ENCODE measurements at regions not wholly inside any gene's neighbourhood (a gene's known extent, or its start where the extent isn't known, plus 50 kb on each side); places are given as distances from the start of the nearest gene placed in this dataset.
"Not testable (repeated sequence)": the region's sequence is repeated elsewhere in the genome, so short reads cannot be mapped to it uniquely, and the experiment has no call there.

GRCh38 chrX:554271-554670 is 76.3 kb upstream of the SHOX start:
- Histone ChIP-seq H3K9me3 (ENCODE audit: insufficient read depth, low read length) (no peaks in the 10 kb centered on the region), H3K27me3 (ENCODE audit: insufficient read depth, insufficient read length) (peaks cover 5% of the 10 kb centered on the region), H3K9ac (ENCODE audit: insufficient read length, low read depth) (no peak overlapping the region), H3K4me1 (ENCODE audit: insufficient read depth, insufficient read length) (no peaks in the 10 kb centered on the region), H3K4me3 (ENCODE audit: insufficient read length, low read depth) (no peak overlapping the region), H3K36me3 (ENCODE audit: insufficient read depth, insufficient read length, low read length) (no peaks in the 10 kb centered on the region)
- DNase-seq (ENCODE audit: low read depth, low spot score) = no peak
- no peak for TF ChIP-seq YY1 (IDR thresholded peaks at IDR 0.05; ENCODE audit: insufficient read depth, insufficient read length)
- no peak for TF ChIP-seq SUZ12 (IDR thresholded peaks at IDR 0.05; ENCODE audit: extremely low read depth, insufficient read depth, insufficient read length)
- TF ChIP-seq ZNF274 (IDR thresholded peaks at IDR 0.05; ENCODE audit: low read depth, low read length) = no peak

- no peaks in the 10 kb centered on the region for H3K4me1 ChIP-seq (ENCODE audit: insufficient read depth, insufficient read length)
- no peak for DNase-seq (ENCODE audit: low read depth, low spot score)
- no peak overlapping the region for H3K9ac ChIP-seq (ENCODE audit: insufficient read length, low read depth)
- no peak overlapping the region for H3K4me3 ChIP-seq (ENCODE audit: insufficient read length, low read depth)
- no peaks in the 10 kb centered on the region for H3K9me3 ChIP-seq (ENCODE audit: insufficient read depth, low read length)
- TF ChIP-seq ZNF274 (IDR thresholded peaks at IDR 0.05; ENCODE audit: low read depth, low read length) = no peak
- TF ChIP-seq SUZ12 (IDR thresholded peaks at IDR 0.05; ENCODE audit: extremely low read depth, insufficient read depth, insufficient read length) = no peak
- TF ChIP-seq YY1 (IDR thresholded peaks at IDR 0.05; ENCODE audit: insufficient read depth, insufficient read length) = no peak
- no peaks in the 10 kb centered on the region for H3K36me3 ChIP-seq (ENCODE audit: insufficient read depth, insufficient read length, low read length)
- peaks cover 5% of the 10 kb centered on the region for H3K27me3 ChIP-seq (ENCODE audit: insufficient read depth, insufficient read length)
Measured at GRCh38 chrX:555725-556666, 74.6 kb upstream of the SHOX start.

- H3K4me1 ChIP-seq (ENCODE audit: insufficient read depth, insufficient read length); H3K9ac ChIP-seq (ENCODE audit: insufficient read length, low read depth); H3K36me3 ChIP-seq (ENCODE audit: insufficient read depth, insufficient read length, low read length); H3K27me3 ChIP-seq (ENCODE audit: insufficient read depth, insufficient read length); H3K4me3 ChIP-seq (ENCODE audit: insufficient read length, low read depth); DNase-seq (ENCODE audit: low read depth, low spot score); H3K9me3 ChIP-seq (ENCODE audit: insufficient read depth, low read length): not testable (repeated sequence)
Measured at GRCh38 chrX:557601-558000, 73.0 kb upstream of the SHOX start.

- not testable (repeated sequence) for H3K9me3 ChIP-seq (ENCODE audit: insufficient read depth, low read length); H3K36me3 ChIP-seq (ENCODE audit: insufficient read depth, insufficient read length, low read length); H3K27me3 ChIP-seq (ENCODE audit: insufficient read depth, insufficient read length); H3K4me1 ChIP-seq (ENCODE audit: insufficient read depth, insufficient read length); DNase-seq (ENCODE audit: low read depth, low spot score); H3K9ac ChIP-seq (ENCODE audit: insufficient read length, low read depth); H3K4me3 ChIP-seq (ENCODE audit: insufficient read length, low read depth)
Measured at GRCh38 chrX:559282-559681, 71.3 kb upstream of the SHOX start.

GRCh38 chrX:567891-568290 is 62.7 kb upstream of the SHOX start:
- H3K36me3 ChIP-seq (ENCODE audit: insufficient read depth, insufficient read length, low read length) = no peaks in the 10 kb centered on the region
- H3K4me3 ChIP-seq (ENCODE audit: insufficient read length, low read depth) = no peak overlapping the region
- no peak overlapping the region for H3K9ac ChIP-seq (ENCODE audit: insufficient read length, low read depth)
- H3K27me3 ChIP-seq (ENCODE audit: insufficient read depth, insufficient read length) = peaks cover 3% of the 10 kb centered on the region
- TF ChIP-seq SUZ12 (IDR thresholded peaks at IDR 0.05; ENCODE audit: extremely low read depth, insufficient read depth, insufficient read length) (no peak), ZNF274 (IDR thresholded peaks at IDR 0.05; ENCODE audit: low read depth, low read length) (no peak), YY1 (IDR thresholded peaks at IDR 0.05; ENCODE audit: insufficient read depth, insufficient read length) (no peak)
- H3K4me1 ChIP-seq (ENCODE audit: insufficient read depth, insufficient read length) = no peaks in the 10 kb centered on the region
- no peaks in the 10 kb centered on the region for H3K9me3 ChIP-seq (ENCODE audit: insufficient read depth, low read length)
- no peak for DNase-seq (ENCODE audit: low read depth, low spot score)

- H3K27me3 ChIP-seq (ENCODE audit: insufficient read depth, insufficient read length) = peaks cover 3% of the 10 kb centered on the region
- TF ChIP-seq YY1 (IDR thresholded peaks at IDR 0.05; ENCODE audit: insufficient read depth, insufficient read length) (no peak), SUZ12 (IDR thresholded peaks at IDR 0.05; ENCODE audit: extremely low read depth, insufficient read depth, insufficient read length) (no peak), ZNF274 (IDR thresholded peaks at IDR 0.05; ENCODE audit: low read depth, low read length) (no peak)
- H3K4me3 ChIP-seq (ENCODE audit: insufficient read length, low read depth) = no peak overlapping the region
- no peaks in the 10 kb centered on the region for H3K4me1 ChIP-seq (ENCODE audit: insufficient read depth, insufficient read length)
- H3K36me3 ChIP-seq (ENCODE audit: insufficient read depth, insufficient read length, low read length) = no peaks in the 10 kb centered on the region
- DNase-seq (ENCODE audit: low read depth, low spot score) = no peak
- H3K9ac ChIP-seq (ENCODE audit: insufficient read length, low read depth) = no peak overlapping the region
- no peaks in the 10 kb centered on the region for H3K9me3 ChIP-seq (ENCODE audit: insufficient read depth, low read length)
Measured at GRCh38 chrX:568311-568710, 62.3 kb upstream of the SHOX start.

GRCh38 chrX:572538-573124 is 58.0 kb upstream of the SHOX start:
- Histone ChIP-seq H3K9ac (ENCODE audit: insufficient read length, low read depth) (no peak overlapping the region), H3K4me3 (ENCODE audit: insufficient read length, low read depth) (no peak overlapping the region), H3K4me1 (ENCODE audit: insufficient read depth, insufficient read length) (no peaks in the 10 kb centered on the region), H3K36me3 (ENCODE audit: insufficient read depth, insufficient read length, low read length) (no peaks in the 10 kb centered on the region), H3K9me3 (ENCODE audit: insufficient read depth, low read length) (no peaks in the 10 kb centered on the region), H3K27me3 (ENCODE audit: insufficient read depth, insufficient read length) (peaks cover 9% of the 10 kb centered on the region)
- TF ChIP-seq ZNF274 (IDR thresholded peaks at IDR 0.05; ENCODE audit: low read depth, low read length) (no peak), SUZ12 (IDR thresholded peaks at IDR 0.05; ENCODE audit: extremely low read depth, insufficient read depth, insufficient read length) (no peak), YY1 (IDR thresholded peaks at IDR 0.05; ENCODE audit: insufficient read depth, insufficient read length) (no peak)
- DNase-seq (ENCODE audit: low read depth, low spot score) = no peak

All from NT2/D1 (cell line).